ENCODE measurements at regions not wholly inside any gene's neighbourhood (a gene's known extent, or its start where the extent isn't known, plus 50 kb on each side); places are given as distances from the start of the nearest gene placed in this dataset.

DNA sequence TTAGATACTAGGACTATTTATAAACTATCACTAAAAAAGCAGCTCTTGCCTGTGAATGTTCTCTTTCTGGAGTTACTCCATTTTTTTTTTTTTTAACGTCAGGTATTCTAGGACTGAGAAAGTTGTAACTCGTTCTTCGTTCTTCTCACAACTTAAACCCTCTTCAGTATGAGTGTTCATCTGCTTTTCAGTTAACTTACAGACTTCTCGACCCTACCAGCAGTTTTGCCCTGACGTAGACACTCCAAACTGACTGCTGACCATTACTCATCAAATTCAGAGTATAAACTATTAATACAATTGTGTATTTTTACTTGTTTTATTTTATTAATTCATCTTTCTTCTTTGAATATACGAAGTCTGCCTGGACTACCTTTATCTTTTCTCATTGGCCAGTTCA lies 353.1 kb downstream of the GPR37 start:
- Histone ChIP-seq H3K4me2 (no peak overlapping the region), H3K4me1 (no peaks in the 10 kb centered on the region), H3K9me3 (no peaks in the 10 kb centered on the region), H3K4me3 (no peak overlapping the region), H3K27ac (no peak overlapping the region)
- WGBS (ENCODE audit: missing lambda C conversion rate): 30% methylated on average over 6 of the region's 6 CpGs
- DNase-seq (ENCODE audit: low read depth in 1 of 2, low spot score in 1 of 2) (no peak), FAIRE-seq (no peak), ATAC-seq (no peak)
- TF ChIP-seq GATA3 (IDR thresholded peaks at IDR 0.05; ENCODE audit: borderline replicate concordance): no peak
- TF ChIP-seq, protein P1, sequence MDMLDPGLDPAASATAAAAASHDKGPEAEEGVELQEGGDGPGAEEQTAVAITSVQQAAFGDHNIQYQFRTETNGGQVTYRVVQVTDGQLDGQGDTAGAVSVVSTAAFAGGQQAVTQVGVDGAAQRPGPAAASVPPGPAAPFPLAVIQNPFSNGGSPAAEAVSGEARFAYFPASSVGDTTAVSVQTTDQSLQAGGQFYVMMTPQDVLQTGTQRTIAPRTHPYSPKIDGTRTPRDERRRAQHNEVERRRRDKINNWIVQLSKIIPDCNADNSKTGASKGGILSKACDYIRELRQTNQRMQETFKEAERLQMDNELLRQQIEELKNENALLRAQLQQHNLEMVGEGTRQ (IDR thresholded peaks at IDR 0.05): no peak
- TF ChIP-seq CBX2 (IDR thresholded peaks at IDR 0.05; ENCODE audit: borderline replicate concordance, low read depth): no peak
- TF ChIP-seq, protein P2, sequence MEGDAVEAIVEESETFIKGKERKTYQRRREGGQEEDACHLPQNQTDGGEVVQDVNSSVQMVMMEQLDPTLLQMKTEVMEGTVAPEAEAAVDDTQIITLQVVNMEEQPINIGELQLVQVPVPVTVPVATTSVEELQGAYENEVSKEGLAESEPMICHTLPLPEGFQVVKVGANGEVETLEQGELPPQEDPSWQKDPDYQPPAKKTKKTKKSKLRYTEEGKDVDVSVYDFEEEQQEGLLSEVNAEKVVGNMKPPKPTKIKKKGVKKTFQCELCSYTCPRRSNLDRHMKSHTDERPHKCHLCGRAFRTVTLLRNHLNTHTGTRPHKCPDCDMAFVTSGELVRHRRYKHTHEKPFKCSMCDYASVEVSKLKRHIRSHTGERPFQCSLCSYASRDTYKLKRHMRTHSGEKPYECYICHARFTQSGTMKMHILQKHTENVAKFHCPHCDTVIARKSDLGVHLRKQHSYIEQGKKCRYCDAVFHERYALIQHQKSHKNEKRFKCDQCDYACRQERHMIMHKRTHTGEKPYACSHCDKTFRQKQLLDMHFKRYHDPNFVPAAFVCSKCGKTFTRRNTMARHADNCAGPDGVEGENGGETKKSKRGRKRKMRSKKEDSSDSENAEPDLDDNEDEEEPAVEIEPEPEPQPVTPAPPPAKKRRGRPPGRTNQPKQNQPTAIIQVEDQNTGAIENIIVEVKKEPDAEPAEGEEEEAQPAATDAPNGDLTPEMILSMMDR (IDR thresholded peaks at IDR 0.05): no peak
- no peak for TF ChIP-seq MAZ (IDR thresholded peaks at IDR 0.05; ENCODE audit: borderline replicate concordance, low read depth, low read length)
- no peak for TF ChIP-seq RARB (CRISPR knock-in tag; IDR thresholded peaks at IDR 0.05)
- TF ChIP-seq RAD21 (conservative IDR thresholded peaks at IDR 0.05 in 1 of 2, IDR thresholded peaks at IDR 0.05 in 1 of 2): no peak
- TF ChIP-seq MAFK (IDR thresholded peaks at IDR 0.05; ENCODE audit: partially characterized antibody): no peak
- no peak for TF ChIP-seq HOXB5 (CRISPR knock-in tag; IDR thresholded peaks at IDR 0.05)
- TF ChIP-seq RNF2 (IDR thresholded peaks at IDR 0.05; ENCODE audit: borderline replicate concordance, low read depth): no peak
- no peak for TF ChIP-seq POLR2A (IDR thresholded peaks at IDR 0.05; ENCODE audit: low read length)
- no peak for TF ChIP-seq TFCP2L1 (CRISPR knock-in tag; IDR thresholded peaks at IDR 0.05)
- TF ChIP-seq NPAS2 (CRISPR knock-in tag; IDR thresholded peaks at IDR 0.05; ENCODE audit: borderline replicate concordance): no peak
- POLR2A ChIA-PET: no interaction called here
- CTCF ChIA-PET: interaction anchor here (0.6 kb wide), 1 partner anchor 457 kb away, joined by 3 read pairs; no protein-coding TSS in a partner anchor

DNA sequence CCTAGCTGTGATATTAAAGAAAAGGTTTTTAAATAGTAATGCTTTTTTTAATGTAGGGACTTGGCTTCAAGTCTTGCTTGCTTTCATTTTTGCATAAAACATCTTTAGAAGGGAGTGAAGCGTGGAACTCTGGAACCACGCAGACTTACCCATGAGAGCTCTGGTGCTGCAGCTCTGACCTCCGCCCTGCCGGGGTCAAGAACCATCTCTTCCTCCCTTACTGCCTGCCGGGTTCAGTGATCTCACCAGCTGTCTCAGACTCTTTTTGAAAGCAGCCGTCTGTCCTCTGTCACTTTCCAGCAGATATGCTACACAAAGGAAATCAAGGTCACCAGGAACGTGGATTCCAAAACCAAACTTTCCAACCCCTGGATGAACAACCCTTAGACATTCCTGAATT lies 353.8 kb downstream of the GPR37 start:
- ATAC-seq (no peak), FAIRE-seq (no peak), DNase-seq (ENCODE audit: low read depth in 1 of 2, low spot score in 1 of 2) (no peak)
- no peak overlapping the region for H3K4me2 ChIP-seq
- ChIA-PET POLR2A (no interaction called here), CTCF (interaction anchor here (0.6 kb wide), 1 partner anchor 457 kb away, joined by 3 read pairs; no protein-coding TSS in a partner anchor)
- no peaks in the 10 kb centered on the region for H3K4me1 ChIP-seq
- TF ChIP-seq KDM1A (IDR thresholded peaks at IDR 0.05; ENCODE audit: low read depth) (no peak), HOXA7 (CRISPR knock-in tag; IDR thresholded peaks at IDR 0.05) (no peak), TFCP2L1 (CRISPR knock-in tag; IDR thresholded peaks at IDR 0.05) (no peak), JUN (IDR thresholded peaks at IDR 0.05) (no peak), TP53 (CRISPR knock-in tag; IDR thresholded peaks at IDR 0.05) (no peak), PHF8 (IDR thresholded peaks at IDR 0.05; ENCODE audit: borderline replicate concordance, low read depth) (no peak)
- WGBS (ENCODE audit: missing lambda C conversion rate): 67% methylated on average over 7 of the region's 7 CpGs
- no peak overlapping the region for H3K27ac ChIP-seq
- no peak overlapping the region for H3K4me3 ChIP-seq
- H3K9me3 ChIP-seq: no peaks in the 10 kb centered on the region

DNA sequence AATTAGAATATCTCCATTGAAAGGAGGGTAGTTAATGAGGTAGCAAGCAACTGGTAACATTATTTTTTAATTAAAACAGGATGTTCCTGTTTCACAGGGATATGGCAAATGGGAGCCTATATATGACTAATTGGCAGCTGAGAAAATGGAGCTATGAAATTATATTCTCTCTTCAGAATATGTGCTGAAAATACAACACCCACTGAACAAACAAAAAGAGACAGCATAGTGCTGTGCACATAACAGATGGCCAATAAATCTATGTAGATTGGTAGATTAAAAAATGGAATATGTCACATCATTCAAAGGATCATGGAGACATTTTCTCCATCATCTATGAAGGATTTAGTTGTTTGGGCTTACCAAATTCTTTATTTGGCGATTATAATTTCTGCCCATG lies 362.0 kb downstream of the GPR37 start:
- H3K27ac ChIP-seq: no peak overlapping the region
- no peak overlapping the region for H3K4me2 ChIP-seq
- H3K9me3 ChIP-seq: no peaks in the 10 kb centered on the region
- ATAC-seq (no peak), FAIRE-seq (no peak), DNase-seq (ENCODE audit: low read depth in 1 of 2, low spot score in 1 of 2) (no peak)
- ChIA-PET POLR2A (no interaction called here), CTCF (no interaction called here)
- no peak for TF ChIP-seq HOXA7 (CRISPR knock-in tag; IDR thresholded peaks at IDR 0.05)
- no peak for TF ChIP-seq TFCP2L1 (CRISPR knock-in tag; IDR thresholded peaks at IDR 0.05)
- TF ChIP-seq, protein P2 (IDR thresholded peaks at IDR 0.05): no peak
- no peak for TF ChIP-seq HOXB5 (CRISPR knock-in tag; IDR thresholded peaks at IDR 0.05)
- TF ChIP-seq, protein P3, sequence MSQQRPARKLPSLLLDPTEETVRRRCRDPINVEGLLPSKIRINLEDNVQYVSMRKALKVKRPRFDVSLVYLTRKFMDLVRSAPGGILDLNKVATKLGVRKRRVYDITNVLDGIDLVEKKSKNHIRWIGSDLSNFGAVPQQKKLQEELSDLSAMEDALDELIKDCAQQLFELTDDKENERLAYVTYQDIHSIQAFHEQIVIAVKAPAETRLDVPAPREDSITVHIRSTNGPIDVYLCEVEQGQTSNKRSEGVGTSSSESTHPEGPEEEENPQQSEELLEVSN (IDR thresholded peaks at IDR 0.05; ENCODE audit: borderline replicate concordance, low read depth): no peak
- no peak for TF ChIP-seq EHF (CRISPR knock-in tag; IDR thresholded peaks at IDR 0.05)
- no peak for TF ChIP-seq BHLHE40 (IDR thresholded peaks at IDR 0.05; ENCODE audit: low read depth, low read length)
- no peak for TF ChIP-seq FOSL2 (IDR thresholded peaks at IDR 0.05)
- TF ChIP-seq FOSL2 (CRISPR knock-in tag; IDR thresholded peaks at IDR 0.05): no peak
- no peak for TF ChIP-seq MAZ (IDR thresholded peaks at IDR 0.05; ENCODE audit: borderline replicate concordance, low read depth, low read length)
- TF ChIP-seq RCOR1 (IDR thresholded peaks at IDR 0.05; ENCODE audit: low read depth, low read length): no peak
- TF ChIP-seq FOSB (CRISPR knock-in tag; IDR thresholded peaks at IDR 0.05): no peak
- no peak for TF ChIP-seq ESRRA (IDR thresholded peaks at IDR 0.05; ENCODE audit: borderline replicate concordance, low read length)
- TF ChIP-seq, protein P4, sequence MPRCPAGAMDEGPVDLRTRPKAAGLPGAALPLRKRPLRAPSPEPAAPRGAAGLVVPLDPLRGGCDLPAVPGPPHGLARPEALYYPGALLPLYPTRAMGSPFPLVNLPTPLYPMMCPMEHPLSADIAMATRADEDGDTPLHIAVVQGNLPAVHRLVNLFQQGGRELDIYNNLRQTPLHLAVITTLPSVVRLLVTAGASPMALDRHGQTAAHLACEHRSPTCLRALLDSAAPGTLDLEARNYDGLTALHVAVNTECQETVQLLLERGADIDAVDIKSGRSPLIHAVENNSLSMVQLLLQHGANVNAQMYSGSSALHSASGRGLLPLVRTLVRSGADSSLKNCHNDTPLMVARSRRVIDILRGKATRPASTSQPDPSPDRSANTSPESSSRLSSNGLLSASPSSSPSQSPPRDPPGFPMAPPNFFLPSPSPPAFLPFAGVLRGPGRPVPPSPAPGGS (IDR thresholded peaks at IDR 0.05): no peak
- no peak overlapping the region for H3K4me3 ChIP-seq
- no peaks in the 10 kb centered on the region for H3K4me1 ChIP-seq
- WGBS (ENCODE audit: missing lambda C conversion rate): 27% methylated on average over 1 of the region's 1 CpG

Measured in A549 (cell line).